Trophoblast cell (in vitro differentiated cells and primary cell): ENCODE measurements at regions not wholly inside any gene's neighbourhood (a gene's known extent, or its start where the extent isn't known, plus 50 kb on each side); places are given as distances from the start of the nearest gene placed in this dataset.

ENCODE experiments used
- DNase-seq, 2 donors: peaks; one replicate each; pipeline ENCODE4 v3.0.0-alpha.2; 2016
- H2AFZ ChIP-seq: 2 replicates; pipeline ENCODE4 v1.6.1; 2013; ENCODE audit warnings: low read length, moderate library complexity, mild to moderate bottlenecking; ENCODE audit not compliant: insufficient read depth, poor library complexity
- H2AK5ac ChIP-seq: 2 replicates; pipeline ENCODE4 v1.6.1; 2013; ENCODE audit warnings: mild to moderate bottlenecking, low read length
- H2BK120ac ChIP-seq: 2 replicates; pipeline ENCODE4 v1.6.1; 2013; ENCODE audit warnings: low read length, mild to moderate bottlenecking, moderate library complexity; ENCODE audit not compliant: insufficient read depth, poor library complexity
- H2BK12ac ChIP-seq: 2 replicates; pipeline ENCODE4 v1.6.1; 2013; ENCODE audit warnings: mild to moderate bottlenecking, low read length, moderate library complexity
- H2BK5ac ChIP-seq: 2 replicates; pipeline ENCODE4 v1.6.1; 2013; ENCODE audit warnings: low read length, low read depth, moderate library complexity, mild to moderate bottlenecking; ENCODE audit not compliant: poor library complexity
- H3K14ac ChIP-seq: 2 replicates; pipeline ENCODE4 v1.6.1; 2013; ENCODE audit warnings: mild to moderate bottlenecking, low read length
- H3K18ac ChIP-seq: 2 replicates; pipeline ENCODE4 v1.6.1; 2013; ENCODE audit warnings: mild to moderate bottlenecking, low read length
- H3K23ac ChIP-seq: 2 replicates; pipeline ENCODE4 v1.6.1; 2013; ENCODE audit warnings: low read length
- H3K27ac ChIP-seq: 2 replicates; pipeline ENCODE4 v1.5.1; 2013; ENCODE audit warnings: low read depth, mild to moderate bottlenecking, inconsistent platforms, low read length, moderate library complexity
- H3K27me3 ChIP-seq: 2 replicates; pipeline ENCODE4 v1.6.1; 2013; ENCODE audit warnings: inconsistent platforms, mild to moderate bottlenecking, low read length, moderate library complexity; ENCODE audit not compliant: insufficient read depth
- H3K36me3 ChIP-seq, 2 experiments: 1 replicate in 1 of 2; 2 replicates in 1 of 2; pipeline ENCODE4 v1.6.1; 2013; ENCODE audit warnings: low read length in 2 of 2, mild to moderate bottlenecking in 2 of 2, moderate library complexity in 1 of 2; ENCODE audit not compliant: insufficient read depth in 2 of 2, control insufficient read depth in 1 of 2
- H3K4ac ChIP-seq: 2 replicates; pipeline ENCODE4 v1.6.1; 2013; ENCODE audit warnings: low read depth, mild to moderate bottlenecking, low read length, moderate library complexity
- H3K4me1 ChIP-seq, 2 experiments: 1 replicate in 1 of 2; 2 replicates in 1 of 2; pipeline ENCODE4 v1.6.1; 2013; ENCODE audit warnings: low read length in 2 of 2, mild to moderate bottlenecking in 2 of 2, moderate library complexity in 1 of 2; ENCODE audit not compliant: insufficient read depth in 2 of 2, control insufficient read depth in 1 of 2
- H3K4me2 ChIP-seq: 2 replicates; pipeline ENCODE4 v1.6.1; 2013; ENCODE audit warnings: inconsistent platforms, mild to moderate bottlenecking, low read length, moderate library complexity
- H3K4me3 ChIP-seq: 2 replicates; pipeline ENCODE4 v1.5.1; 2013; ENCODE audit warnings: mild to moderate bottlenecking, low read depth, low read length, inconsistent platforms
- H3K79me1 ChIP-seq: one replicate; pipeline ENCODE4 v1.6.1; 2013; ENCODE audit warnings: low read length
- H3K79me2 ChIP-seq: 2 replicates; pipeline ENCODE4 v1.6.1; 2013; ENCODE audit warnings: low read length, mild to moderate bottlenecking; ENCODE audit not compliant: control insufficient read depth, insufficient read depth, poor library complexity
- H3K9ac ChIP-seq: 2 replicates; pipeline ENCODE4 v1.6.1; 2013; ENCODE audit warnings: mild to moderate bottlenecking, low read length
- H3K9me3 ChIP-seq: 2 replicates; pipeline ENCODE4 v1.6.1; 2013; ENCODE audit warnings: low read depth, mild to moderate bottlenecking, control low read depth, inconsistent platforms, low read length; ENCODE audit not compliant: insufficient read depth
- H4K12ac ChIP-seq: 2 replicates; pipeline ENCODE4 v1.6.1; 2013; ENCODE audit warnings: low read depth, mild to moderate bottlenecking, low read length, moderate library complexity
- H4K8ac ChIP-seq: 2 replicates; pipeline ENCODE4 v1.6.1; 2013; ENCODE audit warnings: low read depth, mild to moderate bottlenecking, low read length, moderate library complexity
- H4K91ac ChIP-seq: one replicate; pipeline ENCODE4 v1.6.1; 2013; ENCODE audit warnings: low read depth, mild to moderate bottlenecking, low read length, moderate library complexity
- WGBS: extraction: QIAGEN DNeasy Blood & Tissue Kit; methylation state at CpG from one replicate; pipeline ENCODE4 v1.1.7; 2013; ENCODE audit warnings: missing lambda C conversion rate; ENCODE audit not compliant: insufficient read length, insufficient coverage; ENCODE audit errors: extremely low coverage; 5-methylcytosine and 5-hydroxymethylcytosine counted together

GRCh38 chr20:19924255-19924654 lies 92.9 kb upstream of the NAA20 start:
- Histone ChIP-seq H4K91ac (no peak overlapping the region), H2BK120ac (no peak overlapping the region), H2BK5ac (no peak overlapping the region), H3K18ac (no peak overlapping the region), H3K4me2 (no peak overlapping the region), H3K4ac (no peak overlapping the region), H3K27ac (no peak overlapping the region), H3K27me3 (no peaks in the 10 kb centered on the region), H2BK12ac (no peak overlapping the region), H3K14ac (no peak overlapping the region), H4K8ac (no peak overlapping the region), H3K9me3 (no peaks in the 10 kb centered on the region), H3K36me3 (peaks cover 0 to 2% of the 10 kb centered on the region in 2 experiments), H3K4me3 (no peak overlapping the region), H4K12ac (no peak overlapping the region), H2AK5ac (no peak overlapping the region), H3K79me1 (no peaks in the 10 kb centered on the region), H3K9ac (no peak overlapping the region), H2AFZ (no peak overlapping the region), H3K4me1 (peaks cover 10% of the 10 kb centered on the region in 2 experiments), H3K79me2 (no peaks in the 10 kb centered on the region), H3K23ac (no peak overlapping the region)
- DNase-seq = no peak
- 100% methylated on average over 5 of the region's 5 CpGs for WGBS

GRCh38 chr20:19926591-19926990 lies 90.6 kb upstream of the NAA20 start:
- no peak overlapping the region for H2BK12ac ChIP-seq
- no peaks in the 10 kb centered on the region for H3K9me3 ChIP-seq
- no peak overlapping the region for H4K8ac ChIP-seq
- no peak overlapping the region for H2BK120ac ChIP-seq
- no CpG with 5 or more reads among the region's 4 CpGs for WGBS
- H3K79me2 ChIP-seq = no peaks in the 10 kb centered on the region
- DNase-seq = no peak
- no peaks in the 10 kb centered on the region for H3K79me1 ChIP-seq
- no peak overlapping the region for H3K4ac ChIP-seq
- no peak overlapping the region for H4K12ac ChIP-seq
- no peak overlapping the region for H2AK5ac ChIP-seq
- no peak overlapping the region for H3K4me3 ChIP-seq
- peaks cover 6 to 10% of the 10 kb centered on the region in 2 experiments for H3K4me1 ChIP-seq
- no peak overlapping the region for H2AFZ ChIP-seq
- H2BK5ac ChIP-seq = no peak overlapping the region
- no peak overlapping the region for H3K4me2 ChIP-seq
- peaks cover 2% of the 10 kb centered on the region in 2 experiments for H3K36me3 ChIP-seq
- H4K91ac ChIP-seq = no peak overlapping the region
- no peak overlapping the region for H3K27ac ChIP-seq
- H3K9ac ChIP-seq = no peak overlapping the region
- no peak overlapping the region for H3K14ac ChIP-seq
- H3K23ac ChIP-seq = no peak overlapping the region
- no peak overlapping the region for H3K18ac ChIP-seq
- no peaks in the 10 kb centered on the region for H3K27me3 ChIP-seq

- no peak overlapping the region for H3K23ac ChIP-seq
- no peak overlapping the region for H4K12ac ChIP-seq
- peaks cover 6 to 10% of the 10 kb centered on the region in 2 experiments for H3K4me1 ChIP-seq
- H3K27ac ChIP-seq = no peak overlapping the region
- peak overlapping the region; percentile 12 for H2AFZ ChIP-seq
- WGBS = no CpG with 5 or more reads among the region's 9 CpGs
- H2BK12ac ChIP-seq = no peak overlapping the region
- no peaks in the 10 kb centered on the region for H3K79me2 ChIP-seq
- no peak overlapping the region for H3K18ac ChIP-seq
- H3K9me3 ChIP-seq = no peaks in the 10 kb centered on the region
- no peak for DNase-seq
- H3K9ac ChIP-seq = no peak overlapping the region
- H2AK5ac ChIP-seq = peak overlapping the region; percentile 44
- H3K4me3 ChIP-seq = no peak overlapping the region
- no peak overlapping the region for H3K14ac ChIP-seq
- no peaks in the 10 kb centered on the region for H3K27me3 ChIP-seq
- H2BK5ac ChIP-seq = no peak overlapping the region
- H3K36me3 ChIP-seq = peaks cover 0 to 2% of the 10 kb centered on the region in 2 experiments
- peaks cover 2% of the 10 kb centered on the region for H3K79me1 ChIP-seq
- no peak overlapping the region for H2BK120ac ChIP-seq
- no peak overlapping the region for H4K91ac ChIP-seq
- H4K8ac ChIP-seq = no peak overlapping the region
- H3K4me2 ChIP-seq = no peak overlapping the region
- H3K4ac ChIP-seq = no peak overlapping the region
These were observed 88.7 kb upstream of the NAA20 start for GRCh38 chr20:19928328-19929011.

GRCh38 chr20:19929012-19929360 lies 88.2 kb upstream of the NAA20 start:
- Histone ChIP-seq H3K18ac (no peak overlapping the region), H3K27me3 (no peaks in the 10 kb centered on the region), H2BK12ac (no peak overlapping the region), H3K27ac (no peak overlapping the region), H4K8ac (no peak overlapping the region), H3K4me2 (no peak overlapping the region), H3K36me3 (peaks cover 0 to 2% of the 10 kb centered on the region in 2 experiments), H2AK5ac (no peak overlapping the region), H3K9ac (no peak overlapping the region), H3K4ac (no peak overlapping the region), H3K79me1 (peaks cover 2% of the 10 kb centered on the region), H3K4me1 (peaks cover 6 to 10% of the 10 kb centered on the region in 2 experiments), H3K9me3 (no peaks in the 10 kb centered on the region), H2AFZ (no peak overlapping the region), H2BK120ac (no peak overlapping the region), H2BK5ac (no peak overlapping the region), H3K4me3 (no peak overlapping the region), H3K79me2 (no peaks in the 10 kb centered on the region), H3K23ac (no peak overlapping the region), H4K12ac (no peak overlapping the region), H4K91ac (no peak overlapping the region), H3K14ac (no peak overlapping the region)
- WGBS = no CpG with 5 or more reads among the region's 1 CpG
- DNase-seq = no peak
